ENCODE measurements at regions not wholly inside any gene's neighbourhood (a gene's known extent, or its start where the extent isn't known, plus 50 kb on each side); places are given as distances from the start of the nearest gene placed in this dataset.

GRCh38 chr16:79362300-79362970 lies 238.1 kb downstream of the MAF start:
- TF ChIP-seq CTCF (optimal IDR thresholded peaks at IDR 0.05 in 1 of 3, IDR thresholded peaks at IDR 0.05 in 1 of 3, conservative IDR thresholded peaks at IDR 0.05 in 1 of 3; ENCODE audit: extremely low read depth in 1 of 3, insufficient read depth in 2 of 3, low read length in 3 of 3) = no peak
- no peak for TF ChIP-seq EZH2 (IDR thresholded peaks at IDR 0.05; ENCODE audit: low read length)

Data from keratinocyte (primary cell).